Upper lobe of right lung (tissue), 1 donor: ENCODE measurements at regions not wholly inside any gene's neighbourhood (a gene's known extent, or its start where the extent isn't known, plus 50 kb on each side); places are given as distances from the start of the nearest gene placed in this dataset.

Experiments used
- ATAC-seq: fragments of 200-7000 bp; cut with Tn5 transposase; one replicate; pipeline ENCODE4 v1.9.1; 2020; ENCODE audit warnings: mild to moderate bottlenecking, moderate library complexity
- DNase-seq: peaks from one replicate; pipeline ENCODE4 v3.0.0-alpha.2; 2020
- H3K27ac ChIP-seq: fragments of 200-600 bp; one replicate; pipeline ENCODE4 v1.8.0; 2022
- H3K27me3 ChIP-seq: fragments of 200-600 bp; one replicate; pipeline ENCODE4 v1.8.0; 2022; ENCODE audit warnings: mild to moderate bottlenecking
- H3K36me3 ChIP-seq: fragments of 200-600 bp; one replicate; pipeline ENCODE4 v1.8.0; 2022
- H3K4me1 ChIP-seq: fragments of 200-600 bp; one replicate; pipeline ENCODE4 v1.8.0; 2022
- H3K4me3 ChIP-seq: fragments of 200-600 bp; one replicate; pipeline ENCODE4 v1.8.0; 2022; ENCODE audit warnings: mild to moderate bottlenecking
- H3K9me3 ChIP-seq: fragments of 200-600 bp; one replicate; pipeline ENCODE4 v1.8.0; 2022
- CTCF ChIP-seq: fragments of 200-600 bp; IDR thresholded peaks from one replicate; pipeline ENCODE4 v1.8.0; 2022; ENCODE audit warnings: antibody characterized with exemption
- intact Hi-C: fragments of 100-400 bp; cut with DNase I; formaldehyde crosslinking; loops from one replicate; pipeline ENCODE4 v1.11.0; 2022
- donor health status: DM: no; HTN: yes; CAD: no; lungs with severe emphysema.

- Histone ChIP-seq H3K4me1 (no peaks in the 10 kb centered on the region), H3K27me3 (no peaks in the 10 kb centered on the region), H3K9me3 (no peaks in the 10 kb centered on the region), H3K27ac (no peak overlapping the region), H3K4me3 (no peak overlapping the region), H3K36me3 (no peaks in the 10 kb centered on the region)
- no peak for ATAC-seq
- no peak for TF ChIP-seq CTCF
- intact Hi-C loops: no loop called here
- no peak for DNase-seq
These were observed 423.9 kb downstream of the PABPC4L start for GRCh38 chr4:133777661-133778060.

GRCh38 chr4:133776961-133777360 lies 424.6 kb downstream of the PABPC4L start:
- DNase-seq (no peak), ATAC-seq (no peak)
- intact Hi-C loops: no loop called here
- no peaks in the 10 kb centered on the region for H3K9me3 ChIP-seq
- no peak overlapping the region for H3K27ac ChIP-seq
- TF ChIP-seq CTCF: no peak
- no peaks in the 10 kb centered on the region for H3K27me3 ChIP-seq
- no peaks in the 10 kb centered on the region for H3K4me1 ChIP-seq
- no peaks in the 10 kb centered on the region for H3K36me3 ChIP-seq
- no peak overlapping the region for H3K4me3 ChIP-seq

- Histone ChIP-seq H3K4me1 (no peaks in the 10 kb centered on the region), H3K36me3 (no peaks in the 10 kb centered on the region), H3K27ac (no peak overlapping the region), H3K9me3 (no peaks in the 10 kb centered on the region), H3K27me3 (no peaks in the 10 kb centered on the region), H3K4me3 (no peak overlapping the region)
- no peak for DNase-seq
- no peak for ATAC-seq
- TF ChIP-seq CTCF: no peak
- intact Hi-C loops: no loop called here
These were observed 425.1 kb downstream of the PABPC4L start for GRCh38 chr4:133776503-133776902.

DNA sequence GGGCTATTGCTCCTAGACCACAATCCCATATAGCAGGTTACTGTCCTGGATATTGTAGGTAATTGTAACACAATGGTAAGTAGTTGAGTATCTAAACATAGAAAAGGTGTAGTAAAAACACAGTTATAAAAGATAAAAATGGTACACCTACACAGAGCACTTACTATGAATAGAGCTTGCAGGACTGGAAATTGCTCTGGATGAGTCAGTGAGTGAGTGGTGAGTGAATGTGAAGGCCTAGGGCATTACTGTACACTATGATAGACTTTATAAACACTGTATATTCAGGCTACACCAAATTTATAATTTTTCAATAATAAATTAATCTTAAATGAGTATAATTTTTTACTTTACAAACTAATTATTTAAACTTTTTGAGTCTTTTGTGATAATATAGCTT lies 425.7 kb downstream of the PABPC4L start:
- no peak for ATAC-seq
- intact Hi-C loops: no loop called here

DNA sequence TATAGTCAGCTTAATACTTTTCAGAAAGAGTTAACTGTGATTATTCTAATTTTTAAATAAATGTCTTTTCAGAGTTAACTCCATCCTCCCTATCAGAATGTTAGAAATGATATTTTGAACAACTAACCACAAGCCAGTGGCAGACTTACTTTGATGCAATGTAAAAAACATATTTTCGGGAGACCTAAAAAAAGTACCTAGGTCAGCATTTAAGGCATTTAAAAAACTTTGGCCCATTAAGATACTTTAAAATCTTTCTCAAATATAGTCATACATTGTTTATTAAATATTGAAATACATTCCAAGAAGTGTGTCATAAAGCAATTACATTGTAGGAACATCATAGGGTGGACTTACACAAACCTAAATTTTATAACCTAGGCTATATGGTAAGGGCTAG lies 426.1 kb downstream of the PABPC4L start:
- Histone ChIP-seq H3K4me1 (no peaks in the 10 kb centered on the region), H3K4me3 (no peak overlapping the region), H3K27ac (no peak overlapping the region), H3K27me3 (no peaks in the 10 kb centered on the region), H3K9me3 (no peaks in the 10 kb centered on the region), H3K36me3 (no peaks in the 10 kb centered on the region)
- DNase-seq (no peak), ATAC-seq (no peak)
- TF ChIP-seq CTCF: no peak
- intact Hi-C loops: no loop called here

More for the DNA sequence above, 425.7 kb downstream of the PABPC4L start:
- no peak for DNase-seq
- H3K4me3 ChIP-seq: no peak overlapping the region
- no peaks in the 10 kb centered on the region for H3K9me3 ChIP-seq
- H3K27ac ChIP-seq: no peak overlapping the region
- H3K4me1 ChIP-seq: no peaks in the 10 kb centered on the region
- TF ChIP-seq CTCF: no peak
- no peaks in the 10 kb centered on the region for H3K36me3 ChIP-seq
- H3K27me3 ChIP-seq: no peaks in the 10 kb centered on the region

DNA sequence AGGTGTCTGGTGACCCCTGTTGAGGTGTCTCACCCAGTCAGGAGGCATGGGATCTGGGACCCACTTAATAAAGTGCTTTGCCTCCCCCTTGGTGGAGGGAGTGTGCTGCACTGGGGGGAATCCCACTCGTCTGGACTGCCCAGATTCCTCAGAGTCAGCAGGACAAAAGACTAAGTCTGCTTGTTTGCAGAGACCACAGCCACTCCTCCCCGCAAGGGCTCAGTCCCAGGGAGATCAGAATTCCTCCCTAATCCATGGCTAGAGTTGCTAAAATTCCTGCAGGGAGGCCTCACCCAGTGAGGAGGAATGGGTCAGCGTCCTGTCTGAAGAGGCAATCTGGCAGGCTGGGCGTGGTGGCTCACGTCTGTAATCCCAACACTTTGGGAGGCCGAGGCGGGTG lies 442.2 kb downstream of the PABPC4L start:
- no peaks in the 10 kb centered on the region for H3K9me3 ChIP-seq
- ATAC-seq (no peak), DNase-seq (no peak)
- H3K27me3 ChIP-seq: no peaks in the 10 kb centered on the region
- intact Hi-C loops: no loop called here
- no peaks in the 10 kb centered on the region for H3K36me3 ChIP-seq
- H3K27ac ChIP-seq: no peak overlapping the region
- no peak for TF ChIP-seq CTCF
- no peak overlapping the region for H3K4me3 ChIP-seq
- no peaks in the 10 kb centered on the region for H3K4me1 ChIP-seq
